Testis (tissue), 2 donors: ENCODE measurements at regions not wholly inside any gene's neighbourhood (a gene's known extent, or its start where the extent isn't known, plus 50 kb on each side); places are given as distances from the start of the nearest gene placed in this dataset.

Source experiments
- DNase-seq: peaks from one replicate; pipeline ENCODE4 v3.0.0-alpha.2; 2019
- H3K27ac ChIP-seq, 2 donors: fragments of 200-600 bp; sonication (generic); one replicate each; pipeline ENCODE4 v1.5.1; 2019
- H3K27me3 ChIP-seq: fragments of 200-600 bp; sonication (generic); one replicate; pipeline ENCODE4 v1.5.1; 2019
- H3K36me3 ChIP-seq: fragments of 200-600 bp; sonication (generic); one replicate; pipeline ENCODE4 v1.5.1; 2017; ENCODE audit warnings: low read depth; ENCODE audit errors: missing control alignments
- H3K4me1 ChIP-seq: fragments of 200-600 bp; sonication (generic); one replicate; pipeline ENCODE4 v1.5.1; 2019
- H3K4me3 ChIP-seq, 2 donors: fragments of 200-600 bp; sonication (generic); one replicate each; pipeline ENCODE4 v1.5.1; 2017 to 2019
- H3K9me3 ChIP-seq: fragments of 200-600 bp; sonication (generic); one replicate; pipeline ENCODE4 v1.5.1; 2017
- CTCF ChIP-seq, 3 experiments: fragments of 450-650 bp in 2 of 3; fragments of 200-600 bp in 1 of 3; sonication (generic) in 1 of 3; IDR thresholded peaks; one replicate each; pipeline ENCODE4 v1.5.1; 2016 to 2019; ENCODE audit warnings: antibody characterized with exemption in 3 of 3, mild to moderate bottlenecking in 2 of 3, moderate library complexity in 1 of 3
- POLR2A ChIP-seq: fragments of 450-650 bp; IDR thresholded peaks from one replicate; pipeline ENCODE4 v1.6.1; 2017; ENCODE audit warnings: antibody characterized with exemption, mild to moderate bottlenecking, moderate library complexity
- WGBS, 2 donors: methylation state at CpG; one replicate each; pipeline ENCODE4 v1.1.5; 2018; 5-methylcytosine and 5-hydroxymethylcytosine counted together
- intact Hi-C: fragments of 100-400 bp; cut with DNase I; formaldehyde crosslinking; loops from one replicate; pipeline ENCODE4 v1.15.1; 2023; ENCODE audit warnings: low total_unique reads

DNA sequence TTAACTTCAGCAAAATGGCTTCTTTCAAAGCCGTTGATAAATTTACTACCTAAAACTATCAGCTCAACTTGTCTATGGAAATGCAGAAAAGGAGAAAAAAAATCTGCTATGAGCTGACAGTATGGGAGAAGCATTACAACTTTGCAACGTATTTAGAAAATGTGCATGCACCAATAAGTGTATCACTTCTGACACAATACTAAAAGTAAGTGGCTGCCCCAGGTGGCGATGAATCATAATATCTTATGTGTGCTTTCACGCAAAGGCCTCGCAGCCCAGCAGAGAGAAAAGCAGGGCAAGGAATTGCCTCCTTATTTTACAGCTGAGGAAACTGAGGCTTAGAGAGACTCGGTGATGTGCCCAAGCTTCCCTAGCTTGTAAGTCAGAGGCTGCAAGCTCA, 101.8 kb downstream of the SALL1 start:
- WGBS, 2 donors = 88 to 91% methylated on average over 6 of the region's 6 CpGs
- no peak for DNase-seq
- Histone ChIP-seq H3K27me3 (no peaks in the 10 kb centered on the region), H3K4me1 (no peaks in the 10 kb centered on the region), H3K9me3 (no peaks in the 10 kb centered on the region), H3K27ac (no peak overlapping the region), H3K4me3 (no peak overlapping the region), H3K36me3 (no peaks in the 10 kb centered on the region)
- no peak for TF ChIP-seq CTCF (IDR thresholded peaks at IDR 0.05)
- TF ChIP-seq POLR2A = no peak
- intact Hi-C loops = no loop called here

- H3K27ac ChIP-seq = no peak overlapping the region
- H3K36me3 ChIP-seq = no peaks in the 10 kb centered on the region
- WGBS, 2 donors = 63 to 78% methylated on average over 3 of the region's 3 CpGs
- no peaks in the 10 kb centered on the region for H3K9me3 ChIP-seq
- H3K27me3 ChIP-seq = no peaks in the 10 kb centered on the region
- no peak overlapping the region for H3K4me3 ChIP-seq
- H3K4me1 ChIP-seq = no peaks in the 10 kb centered on the region
- TF ChIP-seq POLR2A = no peak
- TF ChIP-seq CTCF (IDR thresholded peaks at IDR 0.05) = no peak
- intact Hi-C loops = no loop called here
- no peak for DNase-seq
These were observed 102.5 kb downstream of the SALL1 start for GRCh38 chr16:51048544-51048943.

GRCh38 chr16:51045794-51046193, 105.3 kb downstream of the SALL1 start:
- no peak overlapping the region for H3K27ac ChIP-seq
- WGBS, 2 donors = 71 to 85% methylated on average over 5 of the region's 5 CpGs
- no peak for DNase-seq
- H3K27me3 ChIP-seq = no peaks in the 10 kb centered on the region
- no peaks in the 10 kb centered on the region for H3K4me1 ChIP-seq
- no peaks in the 10 kb centered on the region for H3K9me3 ChIP-seq
- no peak for TF ChIP-seq CTCF (IDR thresholded peaks at IDR 0.05)
- TF ChIP-seq POLR2A = no peak
- intact Hi-C loops = no loop called here
- H3K4me3 ChIP-seq = no peak overlapping the region
- no peaks in the 10 kb centered on the region for H3K36me3 ChIP-seq

- 80 to 81% methylated on average over 3 of the region's 3 CpGs for WGBS, 2 donors
- H3K36me3 ChIP-seq = no peaks in the 10 kb centered on the region
- no peak overlapping the region for H3K4me3 ChIP-seq
- TF ChIP-seq POLR2A (no peak), CTCF (IDR thresholded peaks at IDR 0.05) (no peak)
- no peaks in the 10 kb centered on the region for H3K9me3 ChIP-seq
- H3K27ac ChIP-seq = no peak overlapping the region
- DNase-seq = no peak
- H3K4me1 ChIP-seq = no peaks in the 10 kb centered on the region
- intact Hi-C loops = no loop called here
- H3K27me3 ChIP-seq = no peaks in the 10 kb centered on the region
These were observed 105.9 kb downstream of the SALL1 start for GRCh38 chr16:51045186-51045585.

DNA sequence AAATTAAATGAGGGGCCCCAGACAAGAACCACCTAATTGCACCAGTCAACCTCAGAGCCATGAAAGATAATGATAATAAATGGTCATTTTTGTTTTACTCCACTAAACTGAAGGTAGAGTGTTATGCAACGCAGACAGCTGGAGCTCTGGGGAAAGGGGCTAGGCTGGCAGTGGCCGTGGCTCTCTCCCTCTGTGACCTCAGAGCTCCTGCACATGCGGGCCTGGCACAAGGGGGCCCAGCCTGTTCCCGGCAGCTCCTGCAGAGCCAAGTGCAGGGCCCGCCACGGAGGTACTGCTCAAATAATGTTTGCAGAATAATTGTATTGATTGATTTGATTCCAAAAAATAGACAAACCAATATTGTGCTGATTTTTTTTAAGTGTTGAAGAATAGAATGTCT, 109.5 kb downstream of the SALL1 start:
- no peak for DNase-seq
- intact Hi-C loops = no loop called here
- Histone ChIP-seq H3K9me3 (no peaks in the 10 kb centered on the region), H3K27ac (no peak overlapping the region), H3K4me3 (no peak overlapping the region), H3K27me3 (no peaks in the 10 kb centered on the region), H3K36me3 (no peaks in the 10 kb centered on the region), H3K4me1 (no peaks in the 10 kb centered on the region)
- TF ChIP-seq POLR2A (no peak), CTCF (IDR thresholded peaks at IDR 0.05) (no peak)
- 80 to 89% methylated on average over 6 of the region's 6 CpGs for WGBS, 2 donors
